Effector CD8-positive, alpha-beta T cell (primary cell): ENCODE measurements at regions not wholly inside any gene's neighbourhood (a gene's known extent, or its start where the extent isn't known, plus 50 kb on each side); places are given as distances from the start of the nearest gene placed in this dataset.

ENCODE experiments used
- DNase-seq: peaks from one replicate; lab custom pipeline; 2025; lab: John Stamatoyannopoulos, UW

DNA sequence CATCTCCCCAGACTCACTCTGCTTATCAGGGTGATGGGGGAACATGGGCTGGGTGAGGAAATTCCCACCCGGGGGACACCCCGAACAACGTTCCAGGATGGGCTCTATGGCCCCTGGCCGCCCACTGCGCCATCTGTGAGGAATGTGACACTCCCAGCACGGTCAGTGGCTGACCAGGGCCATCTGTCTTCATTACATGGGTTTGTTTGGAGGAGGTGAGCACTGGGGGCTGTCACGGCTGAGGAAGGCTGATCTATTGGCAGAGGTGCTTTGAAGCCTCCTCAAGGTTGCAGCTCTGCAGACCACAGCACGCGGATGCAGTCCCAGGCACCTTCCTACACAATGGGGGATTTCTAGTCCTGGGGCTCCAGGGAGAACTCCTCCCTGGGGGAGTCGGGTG, 214.1 kb upstream of the FOXF1 start:
- DNase-seq = no peak

DNA sequence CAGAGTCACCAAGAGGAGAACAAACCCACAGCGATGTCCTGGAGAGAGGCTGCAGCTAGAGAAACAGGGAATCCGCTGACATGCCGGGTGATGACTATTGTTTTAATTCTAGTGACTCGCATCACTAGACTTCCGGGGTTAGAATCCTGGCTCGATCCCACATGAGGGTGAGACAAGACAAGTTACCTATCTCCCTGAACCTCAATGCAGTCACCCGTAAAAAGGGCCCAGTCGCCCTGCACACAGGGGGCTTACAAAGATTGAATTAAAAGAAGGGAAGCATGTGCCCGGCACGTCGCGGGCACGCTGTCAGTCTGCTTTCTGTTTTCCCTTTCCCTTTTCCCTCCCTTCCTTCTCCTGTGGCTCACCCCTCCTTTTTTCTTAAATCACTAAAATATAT, 212.9 kb upstream of the FOXF1 start:
- DNase-seq = no peak

DNA sequence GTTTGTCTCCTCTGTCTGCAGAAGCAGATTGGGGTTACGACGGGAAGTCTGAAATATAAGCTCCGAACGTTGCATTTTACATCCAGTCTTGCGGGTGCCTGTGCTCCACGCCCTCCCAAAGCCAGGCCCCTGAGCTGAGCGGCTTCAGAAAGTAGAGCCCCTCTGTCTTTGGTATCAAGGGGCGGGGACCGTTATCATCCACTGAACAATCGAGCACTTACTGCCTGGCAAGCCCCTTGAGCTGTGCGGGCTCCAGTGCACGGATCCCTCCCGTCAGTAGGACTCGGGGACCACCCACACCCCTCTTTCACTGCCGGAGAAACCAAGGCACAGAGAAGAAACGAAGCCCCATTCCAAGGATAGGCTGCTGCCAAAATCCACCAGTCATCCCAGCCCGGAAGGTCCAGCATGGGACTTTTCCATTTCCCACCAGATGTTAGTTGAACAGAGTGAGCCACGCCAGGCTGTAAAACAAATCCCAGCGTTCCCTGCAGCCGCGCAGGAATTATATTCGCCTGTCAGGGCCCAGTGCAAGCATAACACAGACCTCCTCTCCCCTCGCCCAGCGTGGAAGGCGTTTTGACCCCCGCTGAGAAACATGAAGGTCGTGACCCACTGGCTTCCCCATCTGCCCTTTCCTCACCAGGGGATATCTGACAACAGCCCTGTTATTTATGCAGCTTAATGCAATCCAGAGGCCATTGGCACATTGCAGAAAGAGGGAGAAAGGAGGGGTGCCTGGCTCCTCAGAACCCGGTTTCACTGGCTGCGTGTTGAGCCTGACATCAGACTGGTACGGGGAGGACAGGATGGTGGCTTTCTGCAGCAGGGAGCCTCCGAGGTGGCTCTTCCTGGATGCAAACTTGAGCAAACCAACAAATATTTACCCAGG, 212.2 kb upstream of the FOXF1 start:
- DNase-seq = no peak

DNA sequence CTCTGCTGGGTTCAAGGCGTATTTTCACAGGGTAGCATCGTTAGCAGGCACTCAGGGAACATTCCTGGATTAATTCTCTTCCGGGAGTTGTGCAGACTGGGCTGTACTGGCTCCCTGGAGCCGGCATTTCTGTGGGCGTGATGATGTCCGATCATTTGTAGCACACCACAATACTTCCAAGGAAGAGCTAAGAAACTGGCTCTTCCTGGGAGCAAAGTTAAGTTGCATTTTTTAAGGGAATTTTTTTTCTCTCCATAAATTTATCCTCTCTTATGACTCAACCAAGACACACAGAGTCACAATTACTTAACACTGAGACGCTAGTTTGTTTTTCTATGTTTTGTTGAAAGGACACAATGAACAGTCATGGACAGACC, 211.6 kb upstream of the FOXF1 start:
- no peak for DNase-seq

DNA sequence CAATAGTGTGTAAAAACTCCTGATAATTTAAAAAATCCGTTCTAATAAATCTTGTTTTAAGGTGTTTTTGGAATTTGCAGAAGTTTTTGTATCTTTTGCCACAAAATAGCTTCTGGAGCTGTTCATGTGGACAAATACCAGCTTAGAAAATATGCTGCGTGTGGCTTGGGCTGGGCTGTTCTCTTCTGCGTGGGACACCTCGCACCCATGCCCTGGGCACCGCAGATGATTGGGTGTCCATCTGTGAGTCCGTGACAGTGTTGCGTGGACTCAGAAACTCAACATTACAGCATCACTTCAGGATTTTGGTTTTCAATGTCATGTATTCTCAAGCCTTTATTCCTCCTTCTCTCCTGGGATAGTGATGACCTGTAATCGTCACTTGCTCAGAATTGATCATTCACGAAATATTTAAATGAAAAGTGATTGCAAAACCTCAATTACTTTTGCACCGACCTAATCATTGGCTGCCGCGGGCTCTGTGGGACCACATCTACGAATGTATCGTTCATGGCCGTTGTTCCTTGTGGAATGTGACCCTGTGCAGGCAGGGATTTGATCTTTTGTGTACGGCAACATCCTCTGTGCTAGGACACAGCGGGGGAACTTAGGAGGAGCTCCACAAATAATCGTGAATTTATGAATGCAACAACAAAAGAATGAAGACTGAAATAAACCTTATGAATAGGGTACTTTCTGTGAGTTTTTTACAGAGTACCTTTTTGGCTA, 210.3 kb upstream of the FOXF1 start:
- DNase-seq = no peak

DNA sequence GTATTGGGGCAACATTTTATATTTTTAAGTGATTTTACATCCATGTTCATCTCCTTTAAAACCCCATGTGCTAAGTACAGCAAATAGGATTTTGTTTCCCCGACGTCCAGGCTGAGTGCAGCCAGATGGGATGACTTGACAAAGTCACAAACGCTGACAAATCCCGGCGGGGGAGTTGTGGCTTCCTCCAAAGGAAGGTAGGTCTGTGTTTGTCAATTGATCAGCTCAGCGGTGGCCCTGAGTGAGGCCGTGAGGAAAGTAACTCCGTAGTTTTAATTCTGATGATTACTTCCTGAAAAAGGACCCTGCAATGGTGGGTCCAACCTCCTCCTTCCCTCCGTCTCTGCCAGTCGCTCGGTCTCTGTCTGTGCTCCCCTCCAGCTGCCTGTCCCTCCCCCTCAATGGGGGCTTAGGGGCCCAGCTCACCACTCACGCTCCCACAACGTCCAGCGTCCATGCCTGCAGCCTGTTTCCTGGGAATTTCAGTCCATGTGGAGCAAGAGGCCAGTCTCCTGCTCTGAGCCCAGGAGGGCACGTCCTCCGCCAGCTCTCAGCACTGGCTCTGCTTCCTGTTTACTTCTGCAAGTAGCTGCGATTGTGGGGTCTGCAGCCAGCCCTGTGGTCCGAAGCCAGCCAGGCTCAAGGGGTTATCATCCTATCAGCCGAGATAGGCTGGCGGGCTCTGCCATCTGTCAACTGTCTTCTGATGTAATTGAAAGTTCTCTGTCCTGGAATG, 209.4 kb upstream of the FOXF1 start:
- DNase-seq = no peak

DNA sequence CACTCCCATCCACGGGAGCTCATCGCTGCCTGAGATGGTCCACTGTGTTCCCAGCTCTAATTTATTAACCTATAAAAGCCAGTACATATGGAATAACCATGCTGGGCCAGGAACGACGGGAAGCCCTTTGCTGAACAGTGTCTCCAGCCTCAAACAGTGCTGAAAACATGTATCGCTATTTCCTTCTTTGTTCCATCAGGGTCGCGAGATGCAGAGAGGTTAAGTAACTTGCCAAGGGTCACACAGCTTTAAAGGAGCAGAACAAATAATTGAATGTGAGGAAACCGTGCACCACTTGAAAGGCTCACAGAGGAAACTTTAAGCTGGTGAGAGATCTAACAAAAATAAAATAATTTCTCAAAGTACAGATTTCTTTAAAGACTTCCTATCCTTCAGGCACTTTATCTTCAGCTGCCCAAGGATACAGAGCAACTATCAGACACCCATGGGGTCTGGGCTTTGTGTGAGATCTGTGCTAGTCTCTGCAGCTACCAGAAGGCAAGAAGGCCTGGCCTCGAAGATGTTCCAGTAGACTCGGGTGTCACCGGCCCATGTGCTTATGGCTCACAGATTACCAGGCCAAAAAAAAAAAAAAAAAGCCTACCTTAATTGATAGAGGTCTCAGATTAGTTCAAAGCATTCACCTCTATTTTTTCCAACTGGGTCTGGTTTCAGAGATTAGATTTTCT, 207.8 kb upstream of the FOXF1 start:
- no peak for DNase-seq

DNA sequence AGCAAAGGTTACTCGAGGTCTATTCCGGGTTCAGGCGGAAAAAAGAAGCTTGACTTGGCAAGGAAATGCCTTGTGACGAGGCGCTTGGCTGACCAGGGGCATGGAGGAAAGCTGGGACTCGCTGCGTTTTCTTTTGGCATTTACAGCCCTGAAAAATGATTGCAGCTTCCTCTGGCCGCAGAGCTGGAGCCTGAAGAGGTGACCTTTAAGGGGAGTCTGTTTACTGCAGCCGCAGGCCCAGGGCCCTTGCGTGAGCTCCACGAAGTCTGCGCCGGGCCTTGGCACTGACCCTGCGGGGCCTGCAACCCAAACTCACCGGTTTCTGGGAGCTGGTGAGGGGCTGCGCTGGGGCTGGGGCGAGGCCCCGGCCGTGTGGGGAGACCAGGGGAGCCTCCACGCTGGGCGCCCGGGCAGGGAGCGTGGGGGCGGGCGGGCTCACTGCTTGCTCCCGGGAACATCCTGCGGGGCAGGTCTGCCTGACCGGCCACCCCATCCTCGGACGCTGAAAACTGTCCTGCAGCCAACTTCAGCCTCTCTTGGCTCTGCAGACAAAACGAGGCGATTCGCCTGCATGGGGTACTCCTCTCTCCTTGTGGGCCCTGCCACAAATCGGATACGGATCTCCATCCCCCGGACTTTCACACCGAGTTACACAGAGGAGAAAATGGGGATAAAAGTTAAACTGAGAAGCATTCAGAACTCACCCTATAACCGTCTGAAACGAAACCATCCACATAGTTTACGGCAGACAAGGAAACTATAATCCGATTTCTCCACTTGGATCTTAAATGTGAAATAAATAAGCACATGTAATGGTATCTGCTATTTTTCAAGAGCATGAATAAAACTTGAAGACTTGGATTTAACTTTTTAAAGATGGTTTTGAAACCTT, 206.3 kb upstream of the FOXF1 start:
- DNase-seq = no peak

DNA sequence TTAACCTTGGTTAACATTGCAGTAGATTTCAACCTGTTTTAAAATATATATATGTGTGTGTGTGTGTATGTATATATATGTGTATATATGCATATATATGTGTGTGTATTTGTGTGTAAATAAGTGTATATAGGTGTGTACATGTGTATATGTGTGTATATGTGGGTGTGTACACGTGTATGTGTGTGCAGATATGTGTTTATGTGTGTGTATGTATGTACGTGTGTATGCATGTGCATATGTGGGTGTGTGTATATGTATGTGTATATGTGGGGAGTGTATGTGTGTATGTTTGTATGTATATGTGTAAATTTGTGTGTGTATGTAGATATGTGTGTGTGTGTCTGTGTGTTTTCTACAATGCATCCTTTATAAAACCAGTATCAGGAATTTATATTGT, 205.5 kb upstream of the FOXF1 start:
- DNase-seq = no peak

DNA sequence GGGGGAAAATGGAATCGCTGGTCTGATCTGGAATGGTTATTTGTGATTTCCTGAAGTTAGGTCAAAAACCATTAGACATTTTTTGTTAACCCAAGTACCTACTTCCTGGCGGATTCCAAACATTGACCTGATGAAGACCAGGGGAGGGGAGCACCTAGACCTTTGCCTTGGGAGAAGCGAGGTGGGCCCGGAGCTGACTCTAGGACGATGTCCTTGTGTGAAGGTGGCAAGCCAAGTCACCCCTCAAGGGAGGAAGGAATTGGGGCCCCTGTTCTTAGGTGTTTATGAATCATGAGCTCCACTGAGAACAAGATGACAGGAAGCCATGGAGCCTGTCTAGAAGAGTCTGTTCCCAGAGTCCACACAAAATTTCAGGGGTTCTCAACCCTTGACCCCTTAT, 204.9 kb upstream of the FOXF1 start:
- no peak for DNase-seq

DNA sequence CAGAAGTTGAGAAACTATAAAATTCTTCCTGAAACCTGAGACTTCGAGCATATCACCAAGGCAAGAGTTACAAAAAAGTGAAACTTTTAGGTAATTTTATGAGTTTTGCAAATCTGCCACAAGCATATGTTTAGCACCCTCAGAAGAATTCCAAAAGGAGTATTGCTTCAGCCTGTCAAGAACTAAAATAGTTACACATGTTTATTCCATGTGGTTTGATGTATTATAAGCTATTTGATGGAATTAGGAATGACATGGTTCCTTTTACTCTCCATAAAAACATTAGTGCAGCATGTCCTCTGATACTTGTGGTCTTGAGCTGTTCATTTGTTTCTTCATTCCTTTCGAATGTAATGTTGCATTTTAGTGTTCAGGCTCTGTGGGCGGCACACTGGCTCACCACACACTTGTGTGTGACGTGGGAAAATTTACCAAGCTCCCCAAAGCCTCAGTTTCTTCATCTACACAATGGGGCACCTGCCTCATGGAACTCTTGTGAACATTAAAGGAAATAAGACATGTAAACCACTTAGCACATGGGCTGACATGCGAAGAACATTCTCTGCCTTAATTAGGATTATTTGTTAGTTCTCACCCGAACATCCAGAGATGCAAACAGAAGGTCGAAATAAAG, 204.2 kb upstream of the FOXF1 start:
- DNase-seq = no peak

DNA sequence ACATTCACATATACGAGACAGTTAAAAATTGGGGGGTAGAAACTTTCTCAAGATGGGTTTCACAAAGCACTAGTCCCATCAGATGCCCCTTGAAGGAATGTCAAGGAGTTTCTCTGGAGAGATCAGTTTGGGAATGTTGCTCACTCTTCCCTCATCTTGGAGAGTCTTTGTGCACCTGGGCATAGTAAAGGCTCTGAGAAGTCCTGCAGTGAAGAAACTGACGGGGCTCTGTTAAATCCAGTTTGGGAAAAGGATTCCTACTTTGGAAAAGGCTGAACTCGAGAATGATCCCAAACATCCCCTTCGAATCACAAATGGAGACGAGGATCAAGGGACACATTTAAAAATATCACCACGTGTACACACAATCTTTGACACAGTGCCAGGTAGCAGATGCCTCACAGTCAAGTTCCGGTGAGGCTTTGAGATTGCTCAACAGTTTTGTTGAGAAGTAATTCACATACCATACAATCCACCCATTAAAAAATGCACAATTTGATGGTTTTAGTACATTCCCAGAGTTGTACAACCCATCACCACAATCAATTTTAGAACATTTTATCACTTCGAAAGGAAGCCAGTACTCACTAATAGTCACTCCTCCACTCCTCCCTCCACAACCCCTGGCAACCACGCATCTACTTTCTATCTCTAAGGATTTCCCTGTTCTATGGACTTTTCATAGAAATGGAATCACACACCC, 203.4 kb upstream of the FOXF1 start:
- no peak for DNase-seq

DNA sequence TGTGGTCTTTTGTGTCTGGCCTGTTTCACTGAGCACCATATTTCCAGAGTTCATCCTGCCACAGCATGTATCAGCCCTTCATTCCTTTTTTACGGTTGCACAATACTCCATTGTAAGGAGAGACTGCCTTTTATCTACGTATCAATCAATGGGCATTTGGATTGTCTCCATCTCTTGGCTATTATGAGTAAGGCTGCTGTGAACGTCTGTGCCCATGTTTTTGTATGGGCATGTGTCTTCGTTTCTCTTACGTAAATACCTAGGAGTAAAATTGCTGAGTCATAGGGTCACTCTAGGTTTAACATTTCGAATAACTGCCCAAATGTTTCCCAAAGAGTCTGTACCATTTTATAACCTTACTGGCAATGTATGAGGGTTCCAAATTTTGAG, 202.8 kb upstream of the FOXF1 start:
- no peak for DNase-seq

DNA sequence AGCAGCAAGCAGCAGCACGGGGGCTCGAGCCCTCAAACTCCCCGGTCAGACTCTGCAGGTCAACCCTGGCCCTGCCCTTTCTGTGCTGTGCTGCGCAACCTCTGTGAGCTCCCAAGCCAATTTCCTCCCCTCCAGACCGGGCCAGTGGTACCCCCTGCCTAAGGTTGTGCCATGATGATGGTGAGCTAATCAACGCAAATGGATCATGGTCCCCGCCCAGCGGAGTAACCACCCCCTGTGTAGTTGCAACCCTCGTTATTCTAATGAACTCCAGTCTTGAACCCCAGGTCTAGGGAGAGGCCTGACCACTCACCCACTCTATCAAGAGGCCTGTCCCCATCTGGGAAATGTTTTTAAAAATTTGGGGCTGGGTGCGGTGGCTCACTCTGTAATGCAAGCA, 201.8 kb upstream of the FOXF1 start:
- DNase-seq = no peak

DNA sequence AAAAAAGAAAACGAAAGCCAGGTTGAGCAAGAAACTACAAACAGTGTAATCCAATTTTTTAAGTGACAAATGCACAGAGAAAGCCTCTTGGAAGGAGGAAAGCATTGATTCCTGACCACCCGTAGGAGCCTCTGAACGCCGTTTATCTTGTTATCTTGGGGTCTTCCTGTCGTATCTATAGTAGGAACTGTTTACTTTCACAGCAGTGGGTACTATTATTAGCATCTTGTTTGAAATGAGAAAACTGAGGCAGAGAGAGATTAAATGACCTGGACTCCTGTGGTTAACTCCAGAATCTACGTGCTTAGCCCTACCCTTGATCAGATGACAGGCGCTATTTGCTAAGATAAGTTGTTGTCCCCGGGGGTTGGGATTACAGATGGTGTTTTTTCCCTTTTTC, 196.7 kb upstream of the FOXF1 start:
- no peak for DNase-seq

DNA sequence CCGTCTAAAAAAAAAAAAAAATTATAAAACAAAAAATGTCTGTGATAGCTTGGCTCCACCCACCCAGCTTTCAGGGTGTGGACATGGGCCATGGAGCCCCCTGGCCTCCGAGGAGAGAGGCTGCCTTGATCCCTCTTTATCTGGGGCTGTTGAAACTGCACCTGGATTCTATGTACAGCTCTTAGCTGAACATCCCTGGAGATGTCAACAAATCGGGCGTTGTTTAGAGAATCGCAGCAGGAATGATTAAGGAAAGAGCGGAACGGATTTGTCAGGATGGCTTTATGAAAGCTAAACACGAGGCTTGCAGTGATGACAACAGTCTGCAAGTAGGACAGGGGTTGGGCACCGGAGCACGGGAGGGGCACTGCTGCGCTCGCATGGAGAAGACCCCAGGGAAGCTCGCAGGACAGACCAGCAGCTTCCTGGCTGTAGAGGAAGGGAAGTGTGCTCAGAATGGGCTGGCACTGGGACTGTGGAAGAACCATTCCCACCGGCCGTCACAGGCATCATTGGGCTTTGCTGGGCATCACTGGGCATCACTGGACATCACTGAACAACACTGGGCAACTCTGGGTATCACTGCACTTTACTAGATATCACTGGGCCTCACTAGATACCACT, 195.8 kb upstream of the FOXF1 start:
- no peak for DNase-seq

DNA sequence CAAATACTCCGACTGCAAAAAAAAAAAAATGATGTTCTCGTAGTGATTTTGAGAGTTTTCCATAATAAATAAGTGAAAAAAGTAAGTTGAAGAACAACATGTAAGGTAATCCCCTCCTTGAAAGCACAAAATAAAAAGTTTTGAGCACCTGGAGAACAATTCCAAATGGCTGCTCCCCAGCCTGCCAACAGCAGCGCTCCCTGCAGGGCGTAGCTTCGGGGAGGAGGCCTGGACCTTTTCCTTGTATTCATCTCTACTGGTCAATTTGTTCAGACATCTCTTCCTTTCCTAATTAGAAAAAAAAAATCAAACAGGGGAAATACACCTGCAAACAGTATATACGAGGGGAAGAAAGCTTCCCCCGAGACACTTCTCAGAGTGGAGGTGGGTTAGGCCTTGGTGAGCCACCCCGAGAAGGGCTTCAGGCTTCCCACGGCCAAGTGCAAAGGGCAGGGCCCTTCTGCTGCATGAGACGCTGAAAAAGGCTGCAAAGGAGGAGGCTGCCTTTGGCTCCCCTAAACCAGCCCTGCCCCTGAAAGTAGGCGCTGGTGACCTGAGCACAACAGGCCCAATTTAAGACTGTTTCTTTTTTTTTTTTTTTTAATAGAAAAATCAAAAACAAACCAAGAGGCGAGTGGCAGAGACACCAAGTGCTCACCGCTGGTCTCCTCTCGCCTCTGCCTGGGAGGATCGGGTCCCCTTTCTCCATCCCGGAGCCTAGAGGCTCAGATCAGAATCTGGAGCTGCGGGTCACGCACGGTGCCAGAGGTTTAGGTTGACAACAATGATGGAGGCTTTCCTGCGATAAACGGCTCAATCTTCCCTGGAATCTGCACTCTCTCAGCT, 193.1 kb upstream of the FOXF1 start:
- DNase-seq = no peak

DNA sequence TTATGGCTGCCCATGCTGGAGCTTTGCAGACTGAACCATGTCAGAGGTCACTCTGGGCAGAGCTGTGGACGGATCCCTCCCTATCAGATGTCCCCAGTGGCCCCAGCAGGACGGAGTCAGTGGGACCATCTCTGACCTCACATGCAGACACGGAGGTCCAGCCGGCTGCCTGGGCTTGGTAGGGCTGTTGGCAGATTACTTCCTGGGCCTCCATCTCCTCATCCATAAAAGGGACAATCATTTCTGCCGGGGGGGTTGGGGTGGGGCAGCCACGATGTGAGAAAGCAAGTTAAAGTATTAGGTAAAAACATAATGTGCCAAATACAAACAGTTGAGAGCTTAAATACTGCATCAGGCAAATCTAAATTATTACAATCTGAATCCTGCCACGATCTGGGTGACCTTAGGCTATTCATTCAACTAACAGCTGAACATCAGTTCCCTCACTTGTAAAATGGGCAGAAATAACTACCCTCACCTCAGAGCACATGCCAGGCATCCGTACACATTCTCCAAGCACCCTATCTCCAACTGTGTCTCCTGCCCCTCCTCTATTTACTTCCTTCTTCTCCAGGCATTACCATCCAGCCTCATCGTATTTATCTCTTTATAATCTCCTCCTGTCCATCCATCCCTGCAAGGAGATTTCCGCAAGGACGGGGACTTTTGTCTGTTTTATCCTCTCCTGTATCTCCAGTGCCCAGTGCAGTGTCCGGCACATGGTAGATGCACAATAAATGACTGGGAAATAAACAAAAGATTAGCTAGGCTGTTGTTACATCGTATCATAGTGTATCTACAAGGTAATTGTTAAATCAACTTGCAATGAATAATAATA, 192.3 kb upstream of the FOXF1 start:
- no peak for DNase-seq
